ENCODE measurements at regions not wholly inside any gene's neighbourhood (a gene's known extent, or its start where the extent isn't known, plus 50 kb on each side); places are given as distances from the start of the nearest gene placed in this dataset.

DNA sequence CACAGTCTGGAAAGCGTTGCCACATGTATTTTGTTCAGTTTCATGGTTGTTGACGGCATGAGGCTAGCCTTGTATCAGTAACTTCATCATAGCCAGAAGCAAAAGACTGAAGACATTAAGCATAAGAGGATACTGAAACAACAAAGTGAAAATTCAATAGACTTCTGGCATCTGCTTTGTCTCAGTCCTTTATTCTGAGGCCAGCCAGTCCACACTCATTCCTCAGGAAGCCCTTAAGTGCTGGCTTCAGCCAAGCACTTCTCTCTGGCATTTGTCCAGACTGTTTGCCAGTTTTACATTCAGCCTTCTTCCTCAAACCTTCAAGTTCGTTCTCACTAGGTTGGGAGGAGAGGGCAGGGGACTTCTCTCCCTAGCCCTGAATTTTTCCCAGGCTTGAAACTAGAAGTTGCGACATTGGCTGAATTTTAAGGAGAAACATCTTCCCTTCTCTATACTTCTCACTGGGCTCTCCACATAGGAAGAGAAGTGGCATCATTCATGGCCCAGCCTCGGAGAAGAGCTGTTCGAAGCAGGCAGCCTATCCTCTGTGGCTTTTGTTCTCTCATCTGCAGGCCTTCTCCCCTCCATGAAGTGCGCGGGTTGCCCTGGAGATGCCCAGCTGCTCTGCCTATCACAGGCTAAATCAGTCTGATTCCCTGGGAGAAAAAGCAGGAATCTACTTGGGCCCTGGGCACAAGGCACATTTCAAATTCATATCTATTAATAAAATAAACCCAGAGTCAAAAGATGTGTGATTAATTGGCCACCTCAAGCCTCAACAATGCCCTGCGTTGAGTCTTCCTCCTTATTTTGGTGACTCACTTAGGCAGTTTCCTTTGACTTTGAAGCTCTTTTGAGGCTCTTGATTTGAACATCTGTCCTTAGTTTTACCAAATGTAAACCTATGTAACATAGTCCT is 130.9 kb upstream of the PLEKHA5 start:
- intact Hi-C loops (cut with DNase I): no loop called here
- Histone ChIP-seq H3K4me3 (no peak overlapping the region), H3K4me1 (no peaks in the 10 kb centered on the region), H3K9me3 (no peaks in the 10 kb centered on the region), H3K27me3 (no peaks in the 10 kb centered on the region), H3K27ac (no peak overlapping the region), H3K36me3 (no peaks in the 10 kb centered on the region)
- DNase-seq (no peak), ATAC-seq (peak; percentile 64)
- TF ChIP-seq, protein P1, sequence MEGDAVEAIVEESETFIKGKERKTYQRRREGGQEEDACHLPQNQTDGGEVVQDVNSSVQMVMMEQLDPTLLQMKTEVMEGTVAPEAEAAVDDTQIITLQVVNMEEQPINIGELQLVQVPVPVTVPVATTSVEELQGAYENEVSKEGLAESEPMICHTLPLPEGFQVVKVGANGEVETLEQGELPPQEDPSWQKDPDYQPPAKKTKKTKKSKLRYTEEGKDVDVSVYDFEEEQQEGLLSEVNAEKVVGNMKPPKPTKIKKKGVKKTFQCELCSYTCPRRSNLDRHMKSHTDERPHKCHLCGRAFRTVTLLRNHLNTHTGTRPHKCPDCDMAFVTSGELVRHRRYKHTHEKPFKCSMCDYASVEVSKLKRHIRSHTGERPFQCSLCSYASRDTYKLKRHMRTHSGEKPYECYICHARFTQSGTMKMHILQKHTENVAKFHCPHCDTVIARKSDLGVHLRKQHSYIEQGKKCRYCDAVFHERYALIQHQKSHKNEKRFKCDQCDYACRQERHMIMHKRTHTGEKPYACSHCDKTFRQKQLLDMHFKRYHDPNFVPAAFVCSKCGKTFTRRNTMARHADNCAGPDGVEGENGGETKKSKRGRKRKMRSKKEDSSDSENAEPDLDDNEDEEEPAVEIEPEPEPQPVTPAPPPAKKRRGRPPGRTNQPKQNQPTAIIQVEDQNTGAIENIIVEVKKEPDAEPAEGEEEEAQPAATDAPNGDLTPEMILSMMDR (IDR thresholded peaks at IDR 0.05): no peak

DNA sequence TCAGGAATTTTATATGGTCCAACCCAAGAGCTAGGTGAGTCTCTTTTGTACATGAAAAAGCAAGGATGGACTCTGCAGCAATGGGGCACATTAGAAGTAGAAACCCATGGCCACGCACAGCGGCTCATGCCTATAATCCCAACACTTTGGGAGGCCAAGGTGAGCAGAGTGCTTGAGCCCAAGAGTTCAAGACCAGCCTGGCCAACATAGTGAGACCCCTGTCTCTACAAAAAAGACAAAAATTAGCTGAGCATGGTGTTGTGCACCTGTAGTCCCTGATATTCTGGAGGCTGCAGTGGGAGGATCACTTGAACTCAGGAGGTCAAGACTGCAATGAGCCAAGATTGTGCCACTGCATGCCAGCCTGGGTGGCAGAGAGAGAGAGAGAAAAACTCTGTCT is 128.7 kb upstream of the PLEKHA5 start:
- no peaks in the 10 kb centered on the region for H3K27me3 ChIP-seq
- H3K4me1 ChIP-seq: no peaks in the 10 kb centered on the region
- DNase-seq (no peak), ATAC-seq (no peak)
- no peak overlapping the region for H3K27ac ChIP-seq
- no peaks in the 10 kb centered on the region for H3K36me3 ChIP-seq
- TF ChIP-seq, protein P1 (IDR thresholded peaks at IDR 0.05): no peak
- no peak overlapping the region for H3K4me3 ChIP-seq
- no peaks in the 10 kb centered on the region for H3K9me3 ChIP-seq
- intact Hi-C loops (cut with DNase I): no loop called here

DNA sequence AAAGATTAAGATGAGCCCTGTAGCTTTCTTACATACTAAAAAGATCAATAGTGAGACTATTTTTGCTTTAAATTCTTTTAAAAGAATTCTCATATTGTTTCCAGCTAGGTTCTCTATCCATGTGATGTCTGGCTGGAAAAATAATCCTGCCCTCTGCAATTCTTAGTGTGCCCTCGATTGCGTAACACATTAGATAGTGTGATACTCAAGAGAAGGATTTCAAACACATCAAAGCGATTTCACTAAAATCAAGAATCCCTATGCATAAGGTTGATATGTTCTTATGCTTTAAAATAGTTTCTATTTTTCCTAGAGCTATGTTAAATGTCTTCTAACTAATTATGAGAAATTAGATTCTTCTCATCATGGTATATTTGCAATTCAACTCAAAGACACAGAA is 127.3 kb upstream of the PLEKHA5 start:
- ATAC-seq (no peak), DNase-seq (no peak)
- H3K4me3 ChIP-seq: no peak overlapping the region
- H3K27ac ChIP-seq: no peak overlapping the region
- TF ChIP-seq, protein P1 (IDR thresholded peaks at IDR 0.05): no peak
- H3K9me3 ChIP-seq: no peaks in the 10 kb centered on the region
- H3K27me3 ChIP-seq: no peaks in the 10 kb centered on the region
- intact Hi-C loops (cut with DNase I): no loop called here
- H3K4me1 ChIP-seq: no peaks in the 10 kb centered on the region
- H3K36me3 ChIP-seq: no peaks in the 10 kb centered on the region

GRCh38 chr12:19003141-19003540 is 126.4 kb upstream of the PLEKHA5 start:
- Histone ChIP-seq H3K27me3 (no peaks in the 10 kb centered on the region), H3K4me1 (no peaks in the 10 kb centered on the region), H3K9me3 (no peaks in the 10 kb centered on the region), H3K36me3 (no peaks in the 10 kb centered on the region), H3K27ac (no peak overlapping the region), H3K4me3 (no peak overlapping the region)
- DNase-seq: no peak
- intact Hi-C loops (cut with DNase I): no loop called here
- TF ChIP-seq, protein P1 (IDR thresholded peaks at IDR 0.05): no peak
- ATAC-seq: no peak

DNA sequence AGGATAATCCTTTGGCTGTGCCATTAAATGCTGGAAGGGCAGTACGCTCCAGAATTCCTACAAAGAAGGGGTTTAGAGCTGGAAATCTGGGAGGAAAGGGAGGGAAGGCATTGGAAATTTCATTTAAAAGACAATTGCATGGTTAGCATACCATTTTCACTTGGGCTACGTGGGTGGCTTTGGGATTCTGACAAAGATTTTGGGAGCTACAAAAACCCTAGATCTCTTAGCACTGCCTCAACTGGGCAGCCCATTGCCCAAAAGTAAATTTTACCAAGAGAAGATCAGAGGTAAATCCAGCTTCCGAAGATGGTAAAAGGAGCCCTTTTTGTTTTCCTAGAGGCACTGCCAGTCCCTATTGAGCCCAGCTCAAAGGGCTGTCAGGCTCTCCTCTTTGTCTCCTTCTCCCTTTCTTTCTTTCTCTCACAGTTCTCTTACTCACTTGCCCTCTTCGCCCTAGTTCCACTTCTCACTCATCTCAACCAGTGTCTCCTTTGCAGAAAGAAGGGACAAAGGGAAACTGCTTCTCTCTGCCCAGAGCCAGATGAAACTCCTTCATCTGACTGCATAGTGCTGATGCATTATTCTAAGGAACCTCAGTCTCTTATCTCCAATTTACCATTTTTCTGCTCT is 125.4 kb upstream of the PLEKHA5 start:
- TF ChIP-seq, protein P1 (IDR thresholded peaks at IDR 0.05): no peak
- intact Hi-C loops (cut with DNase I): no loop called here
- Histone ChIP-seq H3K9me3 (no peaks in the 10 kb centered on the region), H3K4me1 (no peaks in the 10 kb centered on the region), H3K27ac (no peak overlapping the region), H3K27me3 (no peaks in the 10 kb centered on the region), H3K36me3 (no peaks in the 10 kb centered on the region), H3K4me3 (no peak overlapping the region)
- DNase-seq (no peak), ATAC-seq (no peak)
